ENCODE measurements at regions not wholly inside any gene's neighbourhood (a gene's known extent, or its start where the extent isn't known, plus 50 kb on each side); places are given as distances from the start of the nearest gene placed in this dataset.
"Not testable (repeated sequence)": the region's sequence is repeated elsewhere in the genome, so short reads cannot be mapped to it uniquely, and the experiment has no call there.

DNA sequence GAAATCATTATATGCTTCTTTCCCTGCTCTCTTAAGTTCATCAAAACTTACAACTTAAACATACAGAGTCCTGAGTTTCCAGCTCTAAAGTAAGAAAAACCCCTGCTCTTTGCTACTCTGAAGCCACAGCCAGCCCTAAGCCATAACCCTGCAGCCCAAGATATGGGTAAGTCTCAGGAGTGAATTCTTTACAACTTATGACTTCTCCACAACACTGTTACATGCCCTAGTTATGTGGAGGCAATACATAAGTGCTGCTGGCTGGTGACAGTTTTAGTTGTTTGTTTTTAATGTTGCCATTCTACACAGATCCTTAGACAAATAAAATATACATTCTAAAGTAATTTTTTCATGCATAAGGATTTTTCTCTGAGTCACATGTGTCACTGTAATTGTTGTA, 100.2 kb downstream of the FBXO8 start:
- no peaks in the 10 kb centered on the region for H3K36me3 ChIP-seq (replicated peaks)
- DNase-seq: no peak
- no peaks in the 10 kb centered on the region for H3K27me3 ChIP-seq (replicated peaks)
- in situ Hi-C loops (cut with HindIII; ENCODE audit: low pct_ligation_motif_present, low sequenced_read_pairs): no loop called here
- H3K4me3 ChIP-seq (ENCODE audit: low read depth, low read length): no peak overlapping the region
- no peak overlapping the region for H3K27ac ChIP-seq
- TF ChIP-seq CTCF (IDR thresholded peaks at IDR 0.05; ENCODE audit: low read depth, low read length, missing control alignments): no peak

- no peak for DNase-seq
- H3K4me3 ChIP-seq (ENCODE audit: low read depth, low read length): no peak overlapping the region
- no peaks in the 10 kb centered on the region for H3K36me3 ChIP-seq (replicated peaks)
- no peak overlapping the region for H3K27ac ChIP-seq
- peaks cover 5% of the 10 kb centered on the region for H3K27me3 ChIP-seq (replicated peaks)
- peak; percentile 4 for TF ChIP-seq CTCF (IDR thresholded peaks at IDR 0.05; ENCODE audit: low read depth, low read length, missing control alignments)
- in situ Hi-C loops (cut with HindIII; ENCODE audit: low pct_ligation_motif_present, low sequenced_read_pairs): no loop called here
Measured at GRCh38 chr4:174181827-174182226, 101.6 kb downstream of the FBXO8 start.

GRCh38 chr4:174177536-174177935, 105.9 kb downstream of the FBXO8 start:
- no peak for DNase-seq
- H3K36me3 ChIP-seq (replicated peaks): no peaks in the 10 kb centered on the region
- no peak for TF ChIP-seq CTCF (IDR thresholded peaks at IDR 0.05; ENCODE audit: low read depth, low read length, missing control alignments)
- H3K4me3 ChIP-seq (ENCODE audit: low read depth, low read length): no peak overlapping the region
- no peak overlapping the region for H3K27ac ChIP-seq
- H3K27me3 ChIP-seq (replicated peaks): peaks cover 5% of the 10 kb centered on the region
- in situ Hi-C loops (cut with HindIII; ENCODE audit: low pct_ligation_motif_present, low sequenced_read_pairs): no loop called here

DNA sequence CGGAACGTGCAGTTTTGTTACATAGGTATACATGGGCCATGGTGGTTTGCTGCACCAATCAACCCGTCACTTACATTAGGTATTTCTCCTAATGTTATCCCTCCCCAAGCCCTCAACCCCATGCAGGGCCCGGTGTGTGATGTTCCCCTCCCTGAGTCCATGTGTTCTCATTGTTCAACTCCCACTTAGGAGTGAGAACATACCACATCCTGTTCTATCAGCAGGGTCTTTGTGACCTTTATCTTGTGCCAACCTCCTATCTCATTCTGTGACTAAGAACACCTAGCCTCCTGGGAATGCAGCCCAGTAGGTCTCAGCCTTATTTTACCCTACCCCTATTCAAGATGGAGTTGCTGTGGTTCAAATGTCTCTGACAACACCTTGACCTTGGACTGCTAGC, 107.6 kb downstream of the FBXO8 start:
- H3K36me3 ChIP-seq (replicated peaks); H3K27me3 ChIP-seq (replicated peaks); in situ Hi-C loops (cut with HindIII; ENCODE audit: low pct_ligation_motif_present, low sequenced_read_pairs); H3K4me3 ChIP-seq (ENCODE audit: low read depth, low read length); H3K27ac ChIP-seq; DNase-seq: not testable (repeated sequence)

GRCh38 chr4:174173360-174173759, 110.1 kb downstream of the FBXO8 start:
- in situ Hi-C loops (cut with HindIII; ENCODE audit: low pct_ligation_motif_present, low sequenced_read_pairs): no loop called here
- H3K27ac ChIP-seq: no peak overlapping the region
- H3K4me3 ChIP-seq (ENCODE audit: low read depth, low read length): no peak overlapping the region
- TF ChIP-seq CTCF (IDR thresholded peaks at IDR 0.05; ENCODE audit: low read depth, low read length, missing control alignments): no peak
- DNase-seq: no peak
- H3K36me3 ChIP-seq (replicated peaks): no peaks in the 10 kb centered on the region
- H3K27me3 ChIP-seq (replicated peaks): peaks cover 5% of the 10 kb centered on the region

DNA sequence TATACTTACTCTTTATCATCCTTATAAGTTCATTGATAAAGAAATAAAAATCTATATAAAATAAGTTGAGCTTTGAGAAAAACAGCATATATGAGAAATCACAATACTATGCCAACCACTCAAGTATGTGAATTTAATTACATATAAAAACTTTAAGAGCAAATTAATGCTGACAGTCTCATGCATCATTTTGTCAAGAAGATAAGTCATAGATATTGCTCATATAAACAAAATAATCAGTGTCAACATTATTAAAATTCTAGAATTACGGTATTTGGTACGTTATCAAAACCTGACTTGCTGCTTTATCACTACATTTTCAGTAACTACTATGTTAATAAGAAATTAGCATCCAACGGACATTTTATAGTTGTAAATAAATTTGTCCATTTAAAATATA, 111.2 kb downstream of the FBXO8 start:
- Histone ChIP-seq H3K4me3 (ENCODE audit: low read depth, low read length) (no peak overlapping the region), H3K27ac (no peak overlapping the region), H3K36me3 (replicated peaks) (no peaks in the 10 kb centered on the region), H3K27me3 (replicated peaks) (peaks cover 2% of the 10 kb centered on the region)
- DNase-seq: no peak
- in situ Hi-C loops (cut with HindIII; ENCODE audit: low pct_ligation_motif_present, low sequenced_read_pairs): no loop called here
- TF ChIP-seq CTCF (IDR thresholded peaks at IDR 0.05; ENCODE audit: low read depth, low read length, missing control alignments): no peak

Measured in brain microvascular endothelial cell (primary cell).